ENCODE measurements at regions not wholly inside any gene's neighbourhood (a gene's known extent, or its start where the extent isn't known, plus 50 kb on each side); places are given as distances from the start of the nearest gene placed in this dataset.

- H3K27me3 ChIP-seq = no peaks in the 10 kb centered on the region
- H3K9me3 ChIP-seq = peaks cover 0 to 19% of the 10 kb centered on the region in 2 donors
- H3K36me3 ChIP-seq = no peaks in the 10 kb centered on the region
- TF ChIP-seq, protein P1, sequence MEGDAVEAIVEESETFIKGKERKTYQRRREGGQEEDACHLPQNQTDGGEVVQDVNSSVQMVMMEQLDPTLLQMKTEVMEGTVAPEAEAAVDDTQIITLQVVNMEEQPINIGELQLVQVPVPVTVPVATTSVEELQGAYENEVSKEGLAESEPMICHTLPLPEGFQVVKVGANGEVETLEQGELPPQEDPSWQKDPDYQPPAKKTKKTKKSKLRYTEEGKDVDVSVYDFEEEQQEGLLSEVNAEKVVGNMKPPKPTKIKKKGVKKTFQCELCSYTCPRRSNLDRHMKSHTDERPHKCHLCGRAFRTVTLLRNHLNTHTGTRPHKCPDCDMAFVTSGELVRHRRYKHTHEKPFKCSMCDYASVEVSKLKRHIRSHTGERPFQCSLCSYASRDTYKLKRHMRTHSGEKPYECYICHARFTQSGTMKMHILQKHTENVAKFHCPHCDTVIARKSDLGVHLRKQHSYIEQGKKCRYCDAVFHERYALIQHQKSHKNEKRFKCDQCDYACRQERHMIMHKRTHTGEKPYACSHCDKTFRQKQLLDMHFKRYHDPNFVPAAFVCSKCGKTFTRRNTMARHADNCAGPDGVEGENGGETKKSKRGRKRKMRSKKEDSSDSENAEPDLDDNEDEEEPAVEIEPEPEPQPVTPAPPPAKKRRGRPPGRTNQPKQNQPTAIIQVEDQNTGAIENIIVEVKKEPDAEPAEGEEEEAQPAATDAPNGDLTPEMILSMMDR (IDR thresholded peaks at IDR 0.05) = no peak
- H3K4me1 ChIP-seq = no peaks in the 10 kb centered on the region
- H3K4me3 ChIP-seq = no peak overlapping the region
- no peak overlapping the region for H3K27ac ChIP-seq
- DNase-seq (peak in 1 of 4 donors; percentile 54), ATAC-seq (no peak)
- intact Hi-C loops (cut with DNase I) = no loop called here
Observed at GRCh38 chr3:84125201-84125721, 833.5 kb upstream of the CADM2 start.

- H3K27me3 ChIP-seq = no peaks in the 10 kb centered on the region
- TF ChIP-seq, protein P1 (IDR thresholded peaks at IDR 0.05) = no peak
- peaks cover 0 to 19% of the 10 kb centered on the region in 2 donors for H3K9me3 ChIP-seq
- H3K27ac ChIP-seq = no peak overlapping the region
- intact Hi-C loops (cut with DNase I) = no loop called here
- no peak overlapping the region for H3K4me3 ChIP-seq
- H3K4me1 ChIP-seq = no peaks in the 10 kb centered on the region
- DNase-seq (peak in 1 of 4 donors; percentile 41), ATAC-seq (no peak)
- no peaks in the 10 kb centered on the region for H3K36me3 ChIP-seq
Observed at GRCh38 chr3:84125760-84126159, 833.0 kb upstream of the CADM2 start.

GRCh38 chr3:84126160-84126559 lies 832.6 kb upstream of the CADM2 start:
- Histone ChIP-seq H3K4me3 (no peak overlapping the region), H3K36me3 (no peaks in the 10 kb centered on the region), H3K27ac (no peak overlapping the region), H3K27me3 (no peaks in the 10 kb centered on the region), H3K9me3 (peaks cover 0 to 19% of the 10 kb centered on the region in 2 donors), H3K4me1 (no peaks in the 10 kb centered on the region)
- ATAC-seq (no peak), DNase-seq (peak in 1 of 4 donors; percentile 64)
- TF ChIP-seq, protein P1 (IDR thresholded peaks at IDR 0.05) = no peak
- intact Hi-C loops (cut with DNase I) = no loop called here

DNA sequence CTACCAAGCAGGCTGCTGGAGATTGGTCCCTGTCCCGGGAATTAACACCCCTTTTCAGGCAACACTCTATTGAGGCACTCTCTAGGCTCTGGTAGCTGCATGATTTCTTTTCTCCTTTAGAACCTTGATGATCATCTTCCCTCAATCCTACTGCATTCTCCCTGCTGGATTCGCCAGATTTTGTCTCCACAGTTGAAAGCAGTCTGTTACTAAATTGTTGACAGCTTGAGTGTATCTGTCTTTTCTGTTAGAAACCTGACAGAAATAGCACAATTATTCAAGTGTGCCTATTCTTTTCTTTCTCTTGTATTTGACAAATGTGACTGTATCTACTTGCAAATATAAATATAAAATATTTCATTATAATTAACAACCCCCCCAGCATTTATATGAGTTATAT lies 830.8 kb upstream of the CADM2 start:
- Histone ChIP-seq H3K9me3 (peaks cover 0 to 19% of the 10 kb centered on the region in 2 donors), H3K36me3 (no peaks in the 10 kb centered on the region), H3K4me3 (no peak overlapping the region), H3K27ac (no peak overlapping the region), H3K27me3 (no peaks in the 10 kb centered on the region), H3K4me1 (no peaks in the 10 kb centered on the region)
- DNase-seq = no peak
- TF ChIP-seq, protein P1 (IDR thresholded peaks at IDR 0.05) = no peak
- ATAC-seq = no peak
- intact Hi-C loops (cut with DNase I) = no loop called here

- ATAC-seq (no peak), DNase-seq (no peak)
- no peak overlapping the region for H3K27ac ChIP-seq
- H3K9me3 ChIP-seq = no peaks in the 10 kb centered on the region
- no peaks in the 10 kb centered on the region for H3K36me3 ChIP-seq
- H3K4me3 ChIP-seq = no peak overlapping the region
- H3K4me1 ChIP-seq = no peaks in the 10 kb centered on the region
- intact Hi-C loops (cut with DNase I) = no loop called here
- no peaks in the 10 kb centered on the region for H3K27me3 ChIP-seq
- TF ChIP-seq, protein P1 (IDR thresholded peaks at IDR 0.05) = no peak
Observed at GRCh38 chr3:84136425-84136824, 822.4 kb upstream of the CADM2 start.

All from left lung (tissue), 4 donors.